Body of pancreas (tissue), 4 donors: ENCODE measurements at regions not wholly inside any gene's neighbourhood (a gene's known extent, or its start where the extent isn't known, plus 50 kb on each side); places are given as distances from the start of the nearest gene placed in this dataset.

Experiments used
- CTCF ChIP-seq, 7 experiments: fragments of 450-650 bp in 4 of 7; fragments of 200-600 bp in 3 of 7; sonication (generic) in 3 of 7; IDR thresholded peaks; one replicate each; pipeline ENCODE4 v1.5.1; 2016 to 2019; ENCODE audit warnings: antibody characterized with exemption in 7 of 7
- POLR2A ChIP-seq, 3 donors: fragments of 450-650 bp; IDR thresholded peaks; one replicate each; pipeline ENCODE4 v1.6.1; 2016; ENCODE audit warnings: antibody characterized with exemption in 3 of 3, mild to moderate bottlenecking in 2 of 3

GRCh38 chr18:77478646-77479442 is 229.2 kb downstream of the GALR1 start:
- TF ChIP-seq CTCF (IDR thresholded peaks at IDR 0.05): peak in 6 of 7 experiments; percentile 13 to 52 (median 34)
- TF ChIP-seq POLR2A (IDR thresholded peaks at IDR 0.05): no peak
